ACHN (cell line): ENCODE measurements at regions not wholly inside any gene's neighbourhood (a gene's known extent, or its start where the extent isn't known, plus 50 kb on each side); places are given as distances from the start of the nearest gene placed in this dataset.
A peak's percentile ranks its signal among the peaks of the same experiment; 100 is the strongest.
"Not testable (repeated sequence)": the region's sequence is repeated elsewhere in the genome, so short reads cannot be mapped to it uniquely, and the experiment has no call there.

Experiments used
- DNase-seq: peaks from one replicate; pipeline ENCODE4 v3.0.0-alpha.2; 2015
- in situ Hi-C: cut with HindIII; loops from 2 replicates; pipeline ENCODE4 v1.10.0; 2017; ENCODE audit warnings: low sequenced_read_pairs, low pct_ligation_motif_present, low pct_unique_long_range_greater_than_20kb

DNA sequence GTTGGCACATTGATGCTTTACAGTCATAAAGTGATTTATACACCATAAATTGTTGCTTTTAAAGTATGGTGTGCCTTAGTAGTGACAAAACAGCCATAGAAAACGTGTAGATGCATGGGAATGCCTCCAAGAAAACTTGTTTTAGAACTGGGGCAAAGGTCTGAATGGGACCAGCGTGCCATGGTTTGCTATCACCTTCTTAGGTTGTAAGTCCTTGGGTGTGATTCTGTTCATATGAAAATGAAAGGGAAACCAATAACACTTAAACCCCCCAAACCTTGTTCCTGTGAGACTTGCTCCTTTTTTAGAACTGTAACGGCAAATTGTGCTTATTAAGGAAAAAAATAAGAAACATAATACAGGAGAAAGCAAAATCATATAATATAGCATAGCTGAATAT lies 603.3 kb upstream of the SLITRK6 start:
- in situ Hi-C loops: no loop called here
- DNase-seq: no peak

DNA sequence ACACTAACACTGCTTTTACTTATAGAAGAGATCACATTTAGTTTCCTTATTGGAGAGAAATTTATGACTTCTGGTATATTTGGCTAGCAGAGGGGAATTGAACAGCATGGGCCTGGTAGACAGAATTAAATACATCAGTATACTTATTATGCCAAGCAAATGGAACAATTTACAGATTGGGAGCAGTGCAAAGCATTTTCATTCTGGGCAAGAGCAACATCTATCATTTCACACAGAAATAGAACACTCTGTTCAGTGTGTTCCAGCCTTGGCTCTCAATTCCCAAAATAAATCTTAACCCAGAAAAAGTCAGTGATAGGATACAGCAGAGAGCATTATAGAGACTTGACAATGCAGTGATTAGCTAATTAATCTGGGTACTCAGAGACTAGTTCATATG lies 604.0 kb upstream of the SLITRK6 start:
- in situ Hi-C loops: no loop called here
- DNase-seq: no peak

DNA sequence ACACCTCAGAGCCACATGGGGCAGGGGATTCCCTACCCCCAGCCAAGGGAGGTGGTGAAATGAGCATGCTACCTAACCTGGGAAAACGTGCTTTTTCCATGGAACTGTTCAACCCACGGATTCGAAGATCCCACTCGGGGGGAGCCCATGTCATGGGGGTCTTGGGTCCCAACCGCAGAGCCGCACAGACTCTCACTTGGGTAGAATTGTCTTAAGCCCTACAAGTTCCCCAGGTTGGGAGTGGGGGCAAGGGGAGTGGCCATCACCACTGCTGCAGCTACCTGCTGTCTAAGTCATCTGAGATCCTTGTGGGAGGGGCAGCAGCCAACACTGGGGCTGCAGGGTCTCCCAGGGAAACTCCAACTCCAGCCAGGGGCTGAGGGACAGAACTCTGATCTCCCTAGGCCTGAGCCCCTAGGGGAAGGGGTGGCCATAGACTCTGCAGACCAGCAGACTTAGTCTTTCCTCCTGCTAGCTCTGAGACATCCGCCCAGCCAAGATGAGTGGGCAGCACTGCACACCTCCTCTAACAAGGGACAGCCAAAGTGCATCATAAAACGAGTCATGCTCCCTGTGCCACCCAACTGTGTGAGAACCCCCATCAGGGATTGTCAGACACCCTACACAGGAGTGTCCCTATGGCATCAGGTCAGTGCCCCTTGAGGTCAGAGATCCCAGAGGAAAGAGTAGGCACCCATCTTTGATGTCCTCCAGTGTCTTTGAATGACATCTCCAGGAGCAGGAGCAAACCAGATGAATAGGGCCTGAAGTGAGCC lies 610.4 kb upstream of the SLITRK6 start:
- DNase-seq: no peak
- in situ Hi-C loops: no loop called here

DNA sequence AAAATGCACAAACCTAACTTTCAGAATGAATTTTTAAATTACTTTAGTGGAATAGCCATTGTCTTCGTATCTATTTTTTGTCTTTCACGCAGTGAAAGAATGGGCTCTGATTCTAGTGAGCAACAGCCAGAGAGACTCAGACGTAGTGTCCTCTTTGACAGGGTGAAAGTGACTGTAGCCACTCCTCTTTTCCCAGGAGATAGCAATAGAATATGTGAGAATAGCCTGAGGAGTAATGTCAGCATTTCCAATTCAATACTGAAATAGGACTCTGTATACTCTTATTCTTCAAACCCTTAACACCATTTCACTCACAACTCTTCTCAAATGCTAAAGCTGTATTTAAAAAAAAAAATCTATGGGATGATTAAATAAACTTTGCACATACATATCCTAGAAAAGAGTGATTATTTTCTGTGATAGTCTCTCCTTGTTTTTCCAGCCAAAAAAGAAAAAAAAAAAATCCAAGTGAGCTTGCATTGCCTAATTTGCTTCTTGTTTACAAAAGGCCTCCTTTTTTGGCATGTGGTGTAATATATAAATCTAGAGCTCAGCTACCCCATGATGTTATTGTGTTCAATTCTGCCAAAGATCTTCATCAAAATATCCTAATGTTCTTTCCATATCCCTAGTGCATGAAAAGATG lies 626.1 kb upstream of the SLITRK6 start:
- no peak for DNase-seq
- in situ Hi-C loops: no loop called here

DNA sequence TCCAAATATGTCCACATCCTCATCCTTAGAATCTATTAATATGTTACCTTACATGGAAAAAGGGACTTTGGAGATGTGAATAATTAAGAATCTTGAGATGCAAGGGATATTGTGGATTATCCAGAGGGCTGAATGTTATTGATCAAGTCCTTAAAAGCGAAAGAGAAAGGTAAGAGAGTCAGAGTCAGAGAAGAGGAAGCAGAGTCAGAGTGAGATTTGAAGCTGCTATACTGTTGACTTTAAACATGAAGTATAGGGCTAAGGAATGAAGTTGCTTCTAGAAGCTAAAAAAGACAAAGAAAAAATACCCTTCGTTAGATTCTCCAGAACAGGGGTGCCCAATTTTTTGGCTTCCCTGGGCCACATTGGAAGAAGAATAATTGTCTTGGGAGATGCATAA lies 627.2 kb upstream of the SLITRK6 start:
- in situ Hi-C loops: no loop called here
- DNase-seq: no peak

DNA sequence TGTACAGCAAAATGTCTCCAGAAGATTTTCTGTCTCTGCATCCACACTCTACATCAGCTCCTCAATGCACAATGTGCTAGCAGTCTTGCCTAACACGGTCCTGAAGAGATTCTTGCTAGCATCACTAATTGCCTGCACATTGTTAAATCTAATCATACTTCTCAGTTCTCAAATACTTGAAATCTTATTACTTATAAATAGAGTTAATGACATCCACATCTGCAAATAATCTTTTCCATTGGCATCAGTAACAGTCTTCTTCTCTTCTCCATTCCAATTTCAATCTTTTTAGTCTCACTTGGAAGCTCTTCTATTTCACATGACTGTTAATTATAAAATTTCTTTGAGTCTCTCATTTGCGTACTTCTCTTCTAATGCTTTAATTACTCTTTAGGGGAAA lies 630.5 kb upstream of the SLITRK6 start:
- DNase-seq: no peak
- in situ Hi-C loops: no loop called here

DNA sequence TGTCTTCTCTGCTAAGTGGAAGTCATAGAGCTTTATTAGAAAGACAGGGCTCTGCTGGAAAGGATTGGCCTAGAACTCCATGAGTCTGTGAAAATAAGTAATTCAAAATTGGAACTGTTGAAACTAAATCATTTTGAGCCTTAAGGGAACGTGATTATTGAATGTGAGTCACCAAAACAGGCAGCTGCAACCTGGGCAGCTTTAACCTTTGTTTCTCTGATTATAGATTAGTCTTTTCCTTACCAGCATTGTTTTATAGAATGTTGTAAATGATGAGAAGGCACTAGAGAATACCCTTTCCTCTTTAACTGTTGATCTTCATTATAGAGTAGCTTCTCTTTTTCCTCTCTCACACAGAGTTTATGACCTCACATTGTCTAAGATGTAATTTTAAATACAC lies 638.8 kb upstream of the SLITRK6 start:
- in situ Hi-C loops: no loop called here

DNA sequence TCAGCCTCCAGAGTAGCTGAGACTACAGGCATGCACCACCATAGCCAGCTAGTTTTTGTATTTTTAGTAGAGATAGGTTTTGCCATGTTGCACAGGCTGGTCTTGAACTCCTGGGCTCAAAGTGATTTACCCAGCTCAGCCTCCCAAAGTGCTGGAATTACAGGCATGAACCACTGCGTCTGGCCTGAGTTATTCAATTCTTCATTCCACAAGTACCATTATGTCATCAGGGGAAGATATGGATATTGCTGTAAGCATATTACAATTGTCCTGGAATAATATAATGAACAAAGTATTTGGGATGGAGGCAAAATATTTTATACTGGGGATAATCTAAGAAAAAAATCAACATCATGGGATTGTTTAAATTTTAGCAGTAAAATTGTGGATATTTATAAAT lies 646.0 kb upstream of the SLITRK6 start:
- no peak for DNase-seq

More for the DNA sequence above, 638.8 kb upstream of the SLITRK6 start:
- DNase-seq: no peak

DNA sequence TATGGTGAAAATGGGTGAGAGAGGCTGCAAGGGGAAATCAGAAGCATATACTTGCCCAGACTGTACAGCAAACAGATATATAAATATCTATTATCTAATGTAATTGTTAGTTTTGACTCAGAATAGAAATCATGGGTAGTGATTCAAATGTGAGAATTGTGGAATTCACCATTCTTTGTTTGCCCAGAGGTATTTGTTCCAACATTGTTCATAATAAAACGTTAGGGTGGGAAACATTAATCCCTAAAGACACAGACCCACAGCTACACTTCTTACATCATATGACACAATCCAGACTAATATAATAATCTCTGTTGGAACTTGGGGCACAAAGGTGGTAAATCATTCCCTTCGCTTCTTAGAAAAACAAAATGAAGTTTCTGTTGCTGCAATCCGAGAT lies 646.5 kb upstream of the SLITRK6 start:
- DNase-seq: no peak
- in situ Hi-C loops: no loop called here

More for the DNA sequence above, 646.0 kb upstream of the SLITRK6 start:
- in situ Hi-C loops: no loop called here

DNA sequence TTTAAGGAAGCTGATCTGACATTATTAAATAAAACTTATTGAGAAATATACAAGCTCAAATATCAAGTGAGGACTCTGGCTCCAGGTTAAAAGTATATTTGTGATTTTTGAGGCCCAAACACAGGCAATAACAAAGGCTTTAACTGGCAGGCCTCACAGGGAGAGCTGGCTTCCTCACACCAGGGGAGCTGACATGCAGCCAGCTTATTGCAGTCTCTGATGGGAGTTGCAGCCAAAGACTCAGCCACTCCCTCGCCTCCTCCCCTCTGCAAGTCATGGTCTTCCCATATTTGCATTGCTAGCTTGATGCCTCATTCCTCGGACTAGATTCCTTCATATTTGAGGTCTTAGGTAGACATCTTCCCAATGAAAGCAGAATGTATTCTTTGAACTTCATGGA lies 647.1 kb upstream of the SLITRK6 start:
- in situ Hi-C loops: no loop called here
- DNase-seq: no peak

DNA sequence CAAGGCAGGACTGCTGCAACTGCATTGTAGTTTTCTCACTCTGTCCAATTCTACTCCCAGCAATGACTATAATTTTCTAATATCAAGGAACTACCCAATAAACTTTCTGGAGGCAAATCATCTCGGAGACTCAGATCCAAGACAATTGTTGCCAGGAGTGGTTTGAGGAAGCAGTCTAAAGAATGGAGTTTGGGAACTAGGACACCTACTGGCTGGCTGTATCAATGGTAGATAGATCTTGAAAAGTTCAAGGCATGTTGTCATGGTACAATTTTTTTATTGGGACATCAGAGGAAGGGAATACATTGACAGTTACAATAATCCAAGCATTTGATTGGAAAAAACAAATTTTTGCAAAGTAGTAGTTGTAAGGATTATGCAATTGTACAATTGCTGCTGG lies 648.3 kb upstream of the SLITRK6 start:
- no peak for DNase-seq
- in situ Hi-C loops: no loop called here

DNA sequence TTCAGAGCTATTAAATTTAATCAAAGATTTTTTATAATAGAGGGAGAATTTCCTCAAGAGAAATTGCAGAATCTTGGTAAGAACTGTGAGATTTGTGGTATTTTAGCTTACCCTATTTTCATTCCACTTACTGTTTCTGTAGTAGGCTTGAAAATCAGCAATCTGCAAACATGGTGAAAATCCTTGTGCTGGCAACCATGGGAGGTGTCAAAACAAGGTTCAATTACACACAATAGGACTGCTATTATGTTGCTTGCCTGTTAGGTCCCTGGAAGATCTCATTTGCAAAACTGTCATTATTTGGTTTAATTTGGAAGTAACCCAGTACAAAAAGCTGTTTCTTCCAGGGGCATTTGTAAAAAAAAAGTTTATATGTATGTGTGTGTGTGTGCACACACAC lies 662.8 kb upstream of the SLITRK6 start:
- in situ Hi-C loops: no loop called here
- no peak for DNase-seq

DNA sequence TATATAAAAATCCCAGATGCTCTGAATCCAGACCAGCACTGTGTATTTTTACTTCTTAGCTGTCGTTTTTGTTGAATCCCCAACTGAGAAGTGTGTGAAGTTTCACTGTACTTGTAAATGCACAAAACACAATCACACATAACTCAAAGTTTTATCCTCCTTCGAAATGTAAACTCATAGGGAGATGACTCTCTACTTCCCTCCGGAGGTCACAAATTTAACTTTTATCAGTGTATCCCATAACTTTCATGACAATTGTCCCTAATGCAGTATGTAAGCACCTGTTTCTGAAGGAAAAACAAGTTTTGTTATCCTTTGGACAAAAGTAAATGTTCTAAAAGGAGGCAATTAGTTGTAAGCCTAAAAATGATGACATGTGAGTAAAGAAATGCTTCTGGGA lies 665.0 kb upstream of the SLITRK6 start:
- DNase-seq: peak; percentile 32
- in situ Hi-C loops: no loop called here

DNA sequence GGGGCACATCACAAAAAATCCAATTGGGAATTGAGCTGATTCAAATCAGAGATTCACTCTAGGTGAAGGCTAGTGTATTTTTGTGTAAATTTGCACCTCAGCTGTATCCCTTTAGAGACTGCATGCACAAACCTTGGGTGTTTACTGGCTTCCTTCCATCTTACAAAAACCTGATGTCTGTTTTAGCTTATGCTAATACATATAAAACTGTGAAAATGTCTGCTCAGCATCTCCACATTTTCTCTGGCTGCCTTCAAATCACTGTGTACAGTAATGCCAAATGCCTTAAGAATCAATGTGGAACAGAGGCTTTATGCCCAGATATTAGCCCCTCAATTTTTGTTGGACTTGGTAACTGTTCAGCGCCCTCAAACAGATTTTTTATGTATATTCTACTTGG lies 675.8 kb upstream of the SLITRK6 start:
- in situ Hi-C loops: no loop called here
- no peak for DNase-seq

DNA sequence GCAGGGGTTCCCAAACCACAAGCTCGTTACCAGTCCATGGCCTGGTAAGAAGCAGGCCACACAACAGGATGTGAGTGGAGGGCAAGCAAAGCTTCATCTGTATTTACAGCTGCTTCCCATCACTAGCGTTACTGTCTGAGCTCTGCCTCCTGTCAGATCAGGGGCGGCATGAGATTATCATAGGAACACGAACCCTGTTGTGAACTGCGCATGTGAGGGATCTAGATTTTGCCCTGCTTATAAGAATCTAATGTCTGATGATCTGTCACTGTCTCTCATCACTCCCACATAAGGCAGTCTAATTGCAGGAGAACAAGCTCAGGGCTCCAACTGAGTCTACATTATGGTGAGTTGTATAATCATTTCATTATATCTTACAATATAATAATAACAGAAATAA lies 677.4 kb upstream of the SLITRK6 start:
- in situ Hi-C loops: no loop called here
- DNase-seq: no peak

DNA sequence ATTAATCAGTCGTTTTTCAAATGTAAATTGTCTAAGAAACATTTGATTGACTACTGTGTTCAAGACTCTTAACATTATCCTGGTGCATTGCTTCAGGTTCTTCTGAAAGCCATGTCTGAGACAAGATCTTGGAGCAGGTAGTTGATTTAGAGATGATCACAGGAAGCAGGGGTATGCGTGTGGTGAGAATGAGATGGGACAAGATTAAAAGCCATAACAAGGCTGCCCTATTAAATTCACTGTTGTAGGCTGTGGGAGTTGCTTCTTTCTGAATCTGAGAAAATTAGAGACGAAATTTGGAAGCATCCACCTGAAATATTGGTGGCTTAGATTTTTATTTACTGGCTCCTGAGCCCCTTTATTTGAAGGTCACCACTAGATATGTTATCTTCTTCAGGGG lies 687.4 kb upstream of the SLITRK6 start:
- in situ Hi-C loops: no loop called here
- DNase-seq: no peak

DNA sequence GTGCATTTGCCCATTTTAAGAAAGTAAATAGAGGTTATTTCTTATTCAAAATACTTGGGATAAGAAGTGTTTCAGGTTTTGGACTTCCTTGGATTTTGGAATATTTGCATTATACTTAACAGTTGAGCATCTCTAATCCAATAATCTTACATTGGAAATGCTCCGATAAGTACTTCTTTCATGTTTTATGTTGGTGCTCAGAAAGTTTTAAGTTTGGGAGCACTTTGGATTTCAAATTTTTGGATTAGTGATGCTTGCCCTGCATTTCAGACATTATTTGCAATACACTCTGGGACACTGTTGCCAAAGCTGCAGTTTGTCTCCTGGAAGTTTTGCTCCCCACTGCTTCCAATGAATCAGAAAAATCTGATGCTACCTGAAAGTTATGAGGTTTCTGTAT lies 691.9 kb upstream of the SLITRK6 start:
- in situ Hi-C loops: no loop called here
- no peak for DNase-seq

DNA sequence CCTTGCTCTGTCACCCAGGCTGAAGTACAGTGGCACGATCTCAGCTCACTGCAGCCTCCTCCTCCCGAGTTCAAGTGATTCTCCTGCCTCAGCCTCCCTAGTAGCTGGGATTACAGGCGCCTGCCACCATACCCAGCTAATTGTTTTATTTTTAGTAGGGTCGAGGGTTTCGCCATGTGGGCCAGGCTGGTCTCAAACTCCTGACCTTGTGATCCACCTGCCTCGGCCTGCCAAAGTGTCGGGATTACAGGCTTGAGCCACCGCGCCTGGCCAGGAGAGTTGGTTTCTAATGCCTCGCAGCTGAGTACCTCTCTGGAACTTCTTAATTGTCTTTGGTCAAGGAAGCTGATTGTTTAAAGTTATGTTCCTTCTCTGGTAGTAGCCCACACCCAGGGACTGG lies 702.7 kb upstream of the SLITRK6 start:
- in situ Hi-C loops, DNase-seq: not testable (repeated sequence)

DNA sequence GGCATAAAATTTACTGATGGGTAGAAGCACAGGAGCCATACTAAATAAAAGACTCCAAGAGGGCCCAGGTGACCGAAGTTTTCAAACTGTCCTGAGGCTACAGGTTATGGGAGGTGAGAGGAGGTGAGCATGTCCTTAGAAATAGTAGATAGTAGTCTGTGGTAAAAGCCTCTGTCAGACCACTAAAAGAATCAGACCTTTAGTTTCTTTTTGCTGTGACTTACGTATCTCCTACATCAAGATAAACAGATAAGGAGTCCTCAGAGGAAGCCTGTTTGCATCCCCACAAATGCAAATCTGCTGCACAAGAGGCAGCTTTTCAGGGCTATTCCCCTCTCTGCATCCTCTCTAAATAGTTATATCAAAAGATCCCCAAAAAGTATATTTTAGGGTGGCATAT lies 711.6 kb upstream of the SLITRK6 start:
- no peak for DNase-seq
- in situ Hi-C loops: no loop called here

DNA sequence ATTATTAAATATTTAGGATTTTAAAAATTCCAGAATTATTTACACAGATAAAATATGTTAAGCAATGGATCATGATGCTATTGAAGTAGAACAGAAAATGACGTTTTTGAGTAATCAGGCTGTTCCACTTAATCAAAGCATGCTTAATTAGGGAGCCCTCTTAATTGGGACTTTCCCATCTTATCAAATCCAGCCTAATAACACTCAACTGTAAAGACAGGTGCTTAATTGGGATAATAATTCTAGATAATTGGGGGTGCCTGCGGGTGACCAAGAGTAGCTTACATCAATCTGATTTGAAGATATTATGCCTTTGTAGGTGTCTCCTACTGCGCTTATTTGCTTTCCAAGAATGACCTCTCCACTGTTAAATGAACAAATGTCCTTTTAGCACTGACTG lies 742.2 kb upstream of the SLITRK6 start:
- DNase-seq: no peak
- in situ Hi-C loops: no loop called here
